NCI-H526 (cell line): ENCODE measurements at regions not wholly inside any gene's neighbourhood (a gene's known extent, or its start where the extent isn't known, plus 50 kb on each side); places are given as distances from the start of the nearest gene placed in this dataset.
"Not testable (repeated sequence)": the region's sequence is repeated elsewhere in the genome, so short reads cannot be mapped to it uniquely, and the experiment has no call there.

Experiments
- DNase-seq, 2 experiments: peaks; one replicate each; lab custom pipeline; 2025; lab: John Stamatoyannopoulos, UW

- no peak for DNase-seq
Measured at GRCh38 chr10:123221418-123221817, 67.2 kb downstream of the BUB3 start.

- no peak for DNase-seq
Measured at GRCh38 chr10:123222832-123223231, 68.6 kb downstream of the BUB3 start.

DNA sequence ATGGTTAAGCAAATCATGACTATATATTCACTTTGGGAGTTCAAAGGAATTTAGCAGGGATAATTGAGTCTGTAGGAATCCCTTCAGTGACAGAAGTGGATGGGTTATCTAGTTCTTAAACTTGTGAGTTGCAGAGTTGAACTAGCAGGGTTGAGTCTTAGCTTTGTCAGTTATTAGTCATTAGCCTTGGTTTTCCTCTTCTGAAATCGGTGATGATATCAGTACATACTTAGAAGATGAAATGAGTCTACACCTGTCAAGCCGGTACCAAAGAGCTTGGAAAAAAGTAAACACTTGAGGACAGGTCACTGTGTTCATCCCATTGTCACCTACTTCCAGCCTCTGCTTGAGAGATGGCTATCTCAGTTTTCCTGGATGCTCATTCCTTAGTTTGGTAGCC is 73.5 kb downstream of the BUB3 start:
- no peak for DNase-seq

DNA sequence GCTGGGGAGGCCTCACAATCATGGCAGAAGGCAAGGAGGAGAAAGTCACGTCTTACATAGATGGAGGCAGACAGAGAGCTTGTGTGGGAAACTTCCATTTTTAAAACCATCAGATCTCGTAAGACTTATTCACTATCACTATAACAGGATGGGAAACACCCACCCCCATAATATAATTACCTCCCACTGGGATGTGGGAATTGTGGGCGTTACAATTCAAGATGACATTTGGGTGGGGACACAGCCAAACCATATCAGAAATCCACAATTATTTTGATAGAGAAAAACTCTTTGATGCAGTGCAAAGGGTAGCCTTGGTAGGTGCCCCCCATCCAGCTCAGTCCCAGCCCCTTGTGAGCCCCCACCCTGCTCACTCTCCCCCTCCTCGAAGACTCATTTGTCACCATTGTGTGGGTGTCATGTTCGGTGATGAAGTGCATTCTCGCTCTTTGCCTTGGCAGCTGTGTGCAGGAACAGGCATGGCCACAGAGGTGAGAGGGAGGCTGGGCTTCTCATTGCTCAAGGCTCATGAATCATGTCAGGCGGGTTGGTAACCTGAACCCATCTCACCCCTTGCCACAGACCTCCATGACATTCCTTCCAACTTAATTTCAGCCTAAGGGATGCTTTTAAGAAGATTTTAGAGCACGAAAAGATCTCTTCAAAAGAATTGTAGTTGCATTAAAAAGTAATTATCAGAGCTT is 75.9 kb downstream of the BUB3 start:
- DNase-seq: no peak

DNA sequence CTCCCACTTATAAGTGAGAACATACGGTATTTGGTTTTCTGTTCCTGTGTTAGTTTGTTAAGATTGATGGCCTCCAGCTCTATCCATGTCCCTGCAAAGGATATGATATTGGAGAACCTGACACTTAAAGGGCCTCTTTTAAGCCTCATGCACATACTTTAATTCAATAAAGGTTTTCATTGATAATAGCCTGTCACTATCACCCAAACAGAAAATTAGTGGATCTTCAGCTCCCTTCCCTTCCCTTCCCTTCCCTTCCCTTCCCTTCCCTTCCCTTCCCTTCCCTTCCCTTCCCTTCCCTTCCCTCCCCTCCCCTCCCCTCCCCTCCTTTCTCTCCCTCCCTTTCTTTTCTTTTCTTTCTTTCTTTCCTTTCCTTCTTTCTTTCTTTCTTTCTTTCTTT is 78.7 kb downstream of the BUB3 start:
- DNase-seq: not testable (repeated sequence)

DNA sequence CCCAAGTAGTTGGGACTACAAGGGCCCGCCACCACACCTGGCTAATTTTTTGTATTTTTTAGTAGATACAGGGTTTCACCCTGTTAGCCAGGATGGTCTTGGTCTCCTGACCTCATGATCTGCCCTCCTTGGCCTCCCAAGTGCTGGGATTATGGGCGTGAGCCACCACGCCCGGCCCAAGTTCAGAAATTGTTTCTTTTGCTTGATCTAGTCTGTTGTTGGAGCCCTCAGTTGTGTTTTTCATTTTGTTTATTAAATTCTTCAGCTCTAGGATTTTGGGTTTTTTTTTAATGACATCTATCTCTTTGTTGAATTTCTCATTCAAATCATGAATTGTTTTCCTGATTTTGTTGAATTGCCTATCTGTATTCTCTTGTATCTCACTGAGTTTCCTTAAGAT is 80.8 kb downstream of the BUB3 start:
- DNase-seq: not testable (repeated sequence)

- peak in 1 of 2 experiments; percentile 12 for DNase-seq
Measured at GRCh38 chr10:123236126-123236525, 81.9 kb downstream of the BUB3 start.

GRCh38 chr10:123240250-123240649 is 86.0 kb downstream of the BUB3 start:
- DNase-seq: no peak

GRCh38 chr10:123240776-123241175 is 86.6 kb downstream of the BUB3 start:
- DNase-seq: no peak

- DNase-seq: no peak
Measured at GRCh38 chr10:123241391-123242141, 87.4 kb downstream of the BUB3 start.

GRCh38 chr10:123244747-123245146 is 90.5 kb downstream of the BUB3 start:
- peak in 1 of 2 experiments; percentile 6 for DNase-seq

- no peak for DNase-seq
Measured at GRCh38 chr10:123245264-123245663, 91.1 kb downstream of the BUB3 start.

- DNase-seq: no peak
Measured at GRCh38 chr10:123249894-123250293, 95.7 kb downstream of the BUB3 start.

GRCh38 chr10:123250640-123251039 is 96.4 kb downstream of the BUB3 start:
- no peak for DNase-seq

GRCh38 chr10:123252779-123253178 is 98.6 kb downstream of the BUB3 start:
- no peak for DNase-seq

GRCh38 chr10:123254343-123254742 is 100.1 kb downstream of the BUB3 start:
- not testable (repeated sequence) for DNase-seq

DNA sequence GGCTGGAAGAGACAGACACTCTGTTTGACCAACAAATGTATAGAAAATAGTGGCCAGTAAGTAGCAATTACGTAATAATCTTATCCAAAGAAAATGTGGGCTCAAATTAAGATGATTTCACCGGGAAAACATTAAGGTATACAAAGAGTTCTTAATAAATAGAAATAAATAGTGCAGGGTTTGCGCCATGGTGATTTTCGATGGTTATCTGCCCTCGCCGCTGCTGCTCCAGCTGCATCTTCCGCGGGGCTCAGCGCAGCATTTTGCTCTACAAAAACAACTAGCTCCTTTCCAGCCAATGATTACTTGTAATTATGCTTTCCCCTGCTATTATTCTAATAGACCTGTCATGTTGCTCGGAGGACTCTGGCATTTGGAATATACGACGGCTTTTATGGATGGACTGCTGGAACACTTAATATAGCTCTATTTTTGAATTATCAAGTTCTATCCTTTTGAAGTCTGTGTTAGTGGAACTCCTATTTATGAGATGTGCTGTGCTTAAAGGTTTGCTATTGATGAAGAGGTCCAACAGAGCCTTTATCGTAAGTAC is 103.8 kb downstream of the BUB3 start:
- DNase-seq: no peak

- DNase-seq: no peak
Measured at GRCh38 chr10:123259081-123259480, 104.9 kb downstream of the BUB3 start.

- no peak for DNase-seq
Measured at GRCh38 chr10:123259791-123260190, 105.6 kb downstream of the BUB3 start.

- no peak for DNase-seq
Measured at GRCh38 chr10:123262456-123262855, 108.3 kb downstream of the BUB3 start.

DNA sequence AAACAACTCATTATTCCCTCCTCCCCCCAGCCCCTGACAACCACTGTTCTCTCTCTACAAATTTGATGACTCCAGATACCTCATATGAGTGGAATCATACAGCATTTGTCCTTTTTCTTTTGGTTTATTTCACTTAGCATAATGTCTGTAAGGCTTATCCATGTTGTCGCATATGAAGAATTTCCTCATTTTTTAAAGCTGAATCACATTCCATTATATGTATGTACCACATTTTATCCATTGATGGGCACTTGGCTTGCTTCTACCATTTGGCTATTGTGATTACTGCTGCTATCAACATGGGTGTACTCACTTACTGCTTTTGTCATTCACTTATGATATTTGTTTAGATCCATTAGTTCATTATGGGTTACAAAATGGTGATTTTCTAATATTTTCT is 112.8 kb downstream of the BUB3 start:
- DNase-seq: no peak

DNA sequence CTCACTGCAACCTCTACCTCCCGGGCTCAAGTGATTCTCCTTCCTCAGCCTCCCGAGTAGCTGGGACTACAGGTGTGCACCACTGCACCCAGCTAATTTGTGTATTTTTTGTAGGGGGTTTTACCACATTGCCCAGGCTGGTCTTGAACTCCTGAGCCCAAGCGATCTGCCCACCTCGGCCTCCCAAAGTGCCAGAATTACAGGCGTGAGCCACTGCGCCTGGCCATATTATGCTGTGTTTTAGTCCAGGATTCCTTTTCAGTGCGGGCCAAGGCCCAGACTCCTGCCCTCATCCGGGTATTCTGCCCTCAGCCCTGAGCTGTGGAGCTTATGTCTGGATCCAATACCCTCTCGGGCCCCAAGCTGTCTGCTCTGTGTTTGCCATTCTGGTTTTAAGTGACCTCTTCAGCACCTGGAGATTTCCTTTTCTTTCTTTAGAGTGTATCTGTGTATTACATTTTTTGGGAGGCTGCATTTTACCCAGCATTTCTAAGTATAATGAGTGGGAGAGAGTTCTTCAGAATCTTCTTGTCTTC is 114.9 kb downstream of the BUB3 start:
- DNase-seq: no peak

DNA sequence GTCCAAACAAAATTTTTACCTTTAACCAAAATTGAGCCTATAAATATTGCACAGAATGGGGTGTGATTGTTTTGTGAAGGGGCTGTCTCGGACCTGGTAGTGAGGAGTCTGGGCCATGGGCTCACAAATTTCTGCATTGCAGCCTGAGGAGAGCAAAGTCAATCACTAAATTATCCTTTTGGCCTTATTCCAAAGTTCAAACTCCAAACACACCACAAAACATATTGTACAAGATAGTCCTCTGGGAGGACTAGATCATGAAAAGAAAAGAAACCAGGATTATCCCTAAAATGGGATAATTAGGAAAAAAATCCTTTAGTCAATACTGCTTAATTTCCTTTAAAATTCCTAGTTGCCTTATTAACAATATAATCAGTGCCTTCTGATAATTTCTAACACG is 115.5 kb downstream of the BUB3 start:
- DNase-seq: no peak
